ENCODE measurements at regions not wholly inside any gene's neighbourhood (a gene's known extent, or its start where the extent isn't known, plus 50 kb on each side); places are given as distances from the start of the nearest gene placed in this dataset.

- H3K4me3 ChIP-seq (ENCODE audit: low read depth, low read length), result no peak overlapping the region
These were observed 51.7 kb upstream of the RTL1 start for GRCh38 chr14:100955201-100955600.

- no peak overlapping the region for H3K4me3 ChIP-seq (ENCODE audit: low read depth, low read length)
These were observed 59.0 kb upstream of the RTL1 start for GRCh38 chr14:100962494-100962893.

- no peak overlapping the region for H3K4me3 ChIP-seq (ENCODE audit: low read depth, low read length)
These were observed 61.8 kb upstream of the RTL1 start for GRCh38 chr14:100965296-100965695.

GRCh38 chr14:100967178-100967577 is 63.7 kb upstream of the RTL1 start:
- H3K4me3 ChIP-seq (ENCODE audit: low read depth, low read length), result no peak overlapping the region

- no peak overlapping the region for H3K4me3 ChIP-seq (ENCODE audit: low read depth, low read length)
These were observed 64.4 kb upstream of the RTL1 start for GRCh38 chr14:100967930-100968329.

GRCh38 chr14:100972118-100972897 is 68.8 kb upstream of the RTL1 start:
- no peak overlapping the region for H3K4me3 ChIP-seq (ENCODE audit: low read depth, low read length)

GRCh38 chr14:100975671-100976070 is 72.1 kb upstream of the RTL1 start:
- H3K4me3 ChIP-seq (ENCODE audit: low read depth, low read length), result no peak overlapping the region

- H3K4me3 ChIP-seq (ENCODE audit: low read depth, low read length), result no peak overlapping the region
These were observed 75.6 kb upstream of the RTL1 start for GRCh38 chr14:100979079-100979478.

GRCh38 chr14:100979780-100980179 is 76.3 kb upstream of the RTL1 start:
- no peak overlapping the region for H3K4me3 ChIP-seq (ENCODE audit: low read depth, low read length)

GRCh38 chr14:100980823-100981222 is 77.3 kb upstream of the RTL1 start:
- H3K4me3 ChIP-seq (ENCODE audit: low read depth, low read length), result no peak overlapping the region

- H3K4me3 ChIP-seq (ENCODE audit: low read depth, low read length), result no peak overlapping the region
These were observed 78.3 kb upstream of the RTL1 start for GRCh38 chr14:100981809-100982208.

GRCh38 chr14:100982353-100982752 is 78.8 kb upstream of the RTL1 start:
- no peak overlapping the region for H3K4me3 ChIP-seq (ENCODE audit: low read depth, low read length)

- H3K4me3 ChIP-seq (ENCODE audit: low read depth, low read length), result no peak overlapping the region
These were observed 79.2 kb upstream of the RTL1 start for GRCh38 chr14:100982762-100983161.

- H3K4me3 ChIP-seq (ENCODE audit: low read depth, low read length), result no peak overlapping the region
These were observed 80.2 kb upstream of the RTL1 start for GRCh38 chr14:100983710-100984109.

- no peak overlapping the region for H3K4me3 ChIP-seq (ENCODE audit: low read depth, low read length)
These were observed 84.5 kb upstream of the RTL1 start for GRCh38 chr14:100988011-100988410.

GRCh38 chr14:100988411-100988900 is 84.9 kb upstream of the RTL1 start:
- no peak overlapping the region for H3K4me3 ChIP-seq (ENCODE audit: low read depth, low read length)

- no peak overlapping the region for H3K4me3 ChIP-seq (ENCODE audit: low read depth, low read length)
These were observed 85.4 kb upstream of the RTL1 start for GRCh38 chr14:100988956-100989355.

- no peak overlapping the region for H3K4me3 ChIP-seq (ENCODE audit: low read depth, low read length)
These were observed 86.4 kb upstream of the RTL1 start for GRCh38 chr14:100989924-100990323.

- no peak overlapping the region for H3K4me3 ChIP-seq (ENCODE audit: low read depth, low read length)
These were observed 90.6 kb upstream of the RTL1 start for GRCh38 chr14:100994082-100994481.

- H3K4me3 ChIP-seq (ENCODE audit: low read depth, low read length), result no peak overlapping the region
These were observed 91.3 kb upstream of the RTL1 start for GRCh38 chr14:100994756-100995330.

GRCh38 chr14:101000711-101001250 is 97.3 kb upstream of the RTL1 start:
- no peak overlapping the region for H3K4me3 ChIP-seq (ENCODE audit: low read depth, low read length)
